OCI-LY7 (cell line): ENCODE measurements at regions not wholly inside any gene's neighbourhood (a gene's known extent, or its start where the extent isn't known, plus 50 kb on each side); places are given as distances from the start of the nearest gene placed in this dataset.

ENCODE experiments used
- BruUV-seq: library from RNA; stranded (reverse); fragments of 400-500 nt; replicated peaks from 2 replicates; lab custom pipeline; 2021; lab: Mats Ljungman, UMichigan
- CTCF ChIA-PET: fragments of 300-600 bp; sonication (Branson Sonifier 250); formaldehyde crosslinking; loops from one replicate; lab custom pipeline; 2022; ENCODE audit warnings: antibody characterized with exemption; ENCODE audit not compliant: unreplicated experiment; lab: Charles Lee
- POLR2A ChIA-PET: fragments of 300-600 bp; sonication (Branson Sonifier 250); formaldehyde crosslinking; loops from one replicate; lab custom pipeline; 2022; ENCODE audit warnings: antibody characterized with exemption; lab: Charles Lee
- DNase-seq: peaks from one replicate; pipeline ENCODE4 v3.0.0-alpha.2; 2015; ENCODE audit warnings: low spot score
- H2AFZ ChIP-seq: fragments of 200-600 bp; sonication (generic), shearing (Covaris generic); 2 replicates; pipeline ENCODE4 v1.6.1; 2014; ENCODE audit warnings: mild to moderate bottlenecking, antibody characterized with exemption, low read length, moderate library complexity
- H3K27ac ChIP-seq: fragments of 200-600 bp; sonication (generic); 2 replicates; pipeline ENCODE4 v1.5.1; 2014; ENCODE audit warnings: mixed run types, low read depth, mild to moderate bottlenecking, moderate library complexity, low read length, inconsistent platforms; ENCODE audit not compliant: poor library complexity, severe bottlenecking
- H3K36me3 ChIP-seq: fragments of 200-600 bp; sonication (generic); 2 replicates; pipeline ENCODE4 v1.6.1; 2014; ENCODE audit warnings: mild to moderate bottlenecking, antibody characterized with exemption, low read length, moderate library complexity, mixed read lengths; ENCODE audit not compliant: insufficient read depth
- H3K4me1 ChIP-seq: fragments of 200-600 bp; sonication (generic); 2 replicates; pipeline ENCODE4 v1.5.1; 2014; ENCODE audit warnings: mild to moderate bottlenecking, low read length; ENCODE audit not compliant: insufficient read depth, poor library complexity, severe bottlenecking
- H3K4me2 ChIP-seq: fragments of 200-600 bp; sonication (generic); 2 replicates; pipeline ENCODE4 v1.6.1; 2014; ENCODE audit warnings: mild to moderate bottlenecking, low read length
- H3K4me3 ChIP-seq: fragments of 200-600 bp; sonication (generic); 2 replicates; pipeline ENCODE4 v1.5.1; 2014; ENCODE audit warnings: mild to moderate bottlenecking, low read depth, low read length; ENCODE audit not compliant: poor library complexity, severe bottlenecking
- H3K79me2 ChIP-seq: fragments of 200-600 bp; sonication (generic); 2 replicates; pipeline ENCODE4 v1.6.1; 2016; ENCODE audit warnings: low read depth, mild to moderate bottlenecking, low read length, moderate library complexity, mixed read lengths; ENCODE audit not compliant: insufficient read depth
- H3K9me2 ChIP-seq: fragments of 200-600 bp; sonication (generic); 2 replicates; pipeline ENCODE4 v1.6.1; 2016; ENCODE audit warnings: mild to moderate bottlenecking, low read length, mixed read lengths; ENCODE audit not compliant: insufficient read depth
- H3K9me3 ChIP-seq: fragments of 200-600 bp; sonication (generic); 2 replicates; pipeline ENCODE4 v1.6.1; 2014; ENCODE audit warnings: mild to moderate bottlenecking, mixed run types, low read length, mixed read lengths
- H4K20me1 ChIP-seq: fragments of 200-600 bp; sonication (generic); 2 replicates; pipeline ENCODE4 v1.6.1; 2014; ENCODE audit warnings: mild to moderate bottlenecking, antibody characterized with exemption, low read length, moderate library complexity, mixed read lengths; ENCODE audit not compliant: insufficient read depth
- CTCF ChIP-seq: fragments of 200-600 bp; sonication (generic); conservative IDR thresholded peaks from 2 replicates; pipeline ENCODE4 v1.5.1; 2014; ENCODE audit warnings: mild to moderate bottlenecking, antibody characterized with exemption, low read length, moderate library complexity, mixed read lengths
- EZH2phosphoT487 ChIP-seq: fragments of 200-600 bp; sonication (generic); IDR thresholded peaks from 2 replicates; pipeline ENCODE4 v1.6.1; 2018; ENCODE audit warnings: low read depth, borderline replicate concordance, mild to moderate bottlenecking, mixed run types, antibody characterized with exemption, low read length, moderate library complexity, mixed read lengths
- intact Hi-C: fragments of 100-400 bp; cut with micrococcal nuclease; formaldehyde crosslinking; loops from one replicate; pipeline ENCODE4 v1.10.0; 2022; ENCODE audit not compliant: unreplicated experiment

- no peak for DNase-seq
- H3K27ac ChIP-seq = no peak overlapping the region
- H3K4me2 ChIP-seq = no peak overlapping the region
- no peak overlapping the region for H2AFZ ChIP-seq
- POLR2A ChIA-PET = interaction anchor here (0.5 kb wide), 1 partner anchor 418 kb away, joined by 3 read pairs; no protein-coding TSS in a partner anchor
- no peaks in the 10 kb centered on the region for H3K4me1 ChIP-seq
- intact Hi-C loops = no loop called here
- CTCF ChIA-PET = no interaction called here
- no peaks in the 10 kb centered on the region for H4K20me1 ChIP-seq
- no peaks in the 10 kb centered on the region for H3K79me2 ChIP-seq
- H3K4me3 ChIP-seq = no peak overlapping the region
- H3K36me3 ChIP-seq = no peaks in the 10 kb centered on the region
- H3K9me2 ChIP-seq = no peaks in the 10 kb centered on the region
- H3K9me3 ChIP-seq = no peaks in the 10 kb centered on the region
- no TSS peak for BruUV-seq
- TF ChIP-seq EZH2phosphoT487 = no peak
- TF ChIP-seq CTCF = no peak
Observed at GRCh38 chr2:147211484-147211883, 633.3 kb upstream of the ACVR2A start.

- intact Hi-C loops = no loop called here
- CTCF ChIA-PET = no interaction called here
Observed at GRCh38 chr2:147204102-147204501, 640.7 kb upstream of the ACVR2A start.

More at GRCh38 chr2:147204102-147204501, 640.7 kb upstream of the ACVR2A start:
- no peak for TF ChIP-seq CTCF
- no peak for TF ChIP-seq EZH2phosphoT487
- no peak overlapping the region for H3K4me3 ChIP-seq
- POLR2A ChIA-PET = no interaction called here
- H3K9me2 ChIP-seq = no peaks in the 10 kb centered on the region
- no peaks in the 10 kb centered on the region for H4K20me1 ChIP-seq
- no peaks in the 10 kb centered on the region for H3K4me1 ChIP-seq
- no peak overlapping the region for H2AFZ ChIP-seq
- H3K9me3 ChIP-seq = no peaks in the 10 kb centered on the region
- no peaks in the 10 kb centered on the region for H3K36me3 ChIP-seq
- DNase-seq = no peak
- no peak overlapping the region for H3K4me2 ChIP-seq
- no TSS peak for BruUV-seq
- no peak overlapping the region for H3K27ac ChIP-seq
- no peaks in the 10 kb centered on the region for H3K79me2 ChIP-seq
